SHP77 (cell line): ENCODE measurements at regions not wholly inside any gene's neighbourhood (a gene's known extent, or its start where the extent isn't known, plus 50 kb on each side); places are given as distances from the start of the nearest gene placed in this dataset.

Experiments
- DNase-seq, 2 experiments: peaks; one replicate each; lab custom pipeline; 2025; lab: John Stamatoyannopoulos, UW

DNA sequence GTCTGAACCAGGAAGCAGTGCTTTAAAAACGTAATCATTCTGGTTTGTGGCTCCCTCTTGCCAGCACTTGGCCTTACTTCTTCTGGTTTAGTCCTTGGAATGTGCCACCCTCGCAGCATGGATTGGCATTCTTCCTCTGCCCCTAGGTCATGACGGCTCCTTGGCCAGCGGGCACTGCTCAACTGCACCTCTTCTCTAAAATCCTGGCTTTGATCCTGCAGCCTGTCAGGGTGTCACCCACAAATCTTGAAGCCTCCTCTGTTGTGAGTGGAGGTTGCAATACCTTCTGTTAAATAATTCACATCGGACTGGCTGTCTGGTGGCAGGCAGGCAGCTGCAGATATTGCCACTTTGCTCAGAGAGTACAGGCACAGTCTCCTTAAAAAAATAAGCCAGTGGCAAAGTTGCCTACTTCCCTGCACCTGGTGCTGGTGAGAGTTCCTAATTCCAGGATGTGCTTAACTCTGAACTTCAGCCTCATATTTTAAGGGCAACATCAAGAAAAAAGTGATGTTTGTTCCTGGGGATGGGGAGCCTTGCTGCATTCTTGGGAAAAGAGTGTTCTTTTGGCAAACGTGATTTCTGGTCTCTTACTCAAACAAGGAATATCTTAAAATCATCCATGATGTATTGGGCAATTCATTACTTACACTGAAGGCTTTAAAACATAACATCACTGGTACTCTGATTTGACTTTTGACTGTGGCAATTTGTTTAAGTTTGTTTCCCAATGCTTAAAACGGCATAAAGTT is 179.8 kb downstream of the FOXA2 start:
- peak; percentile 33 to 56 for DNase-seq

DNA sequence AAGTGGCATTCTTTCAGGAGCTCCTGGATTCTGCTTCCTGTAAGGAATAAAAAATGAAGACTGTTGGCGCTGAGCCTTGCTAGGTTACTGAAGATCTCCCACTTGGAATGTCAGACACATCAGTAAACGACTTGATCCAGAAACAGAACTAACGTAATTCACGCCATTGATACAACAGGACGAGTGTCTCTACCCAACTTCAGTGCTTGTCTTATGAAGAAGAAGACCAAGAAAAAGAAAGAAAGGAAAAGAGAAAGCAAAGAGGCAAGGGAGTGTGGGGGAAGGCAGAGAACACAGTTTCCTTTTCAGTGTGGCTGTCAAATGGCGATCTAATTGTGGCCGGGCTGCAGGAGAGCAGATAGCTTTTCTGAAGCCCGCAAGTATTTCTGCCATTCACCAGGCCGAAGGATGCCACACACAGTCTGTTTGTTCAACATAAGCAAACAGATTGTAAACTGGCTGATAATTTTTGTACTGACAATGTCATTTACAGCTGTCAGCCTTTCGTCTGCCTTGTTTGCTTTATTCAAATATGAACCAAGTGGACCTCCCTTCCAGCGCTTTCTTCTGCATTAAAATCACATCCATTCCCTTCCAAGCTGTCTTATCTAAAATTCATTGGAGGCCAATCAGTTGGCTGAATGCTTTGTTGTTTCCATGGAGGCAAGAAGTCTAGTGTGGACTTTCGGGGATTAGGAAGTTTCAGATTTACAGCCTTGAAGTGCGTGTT is 180.6 kb downstream of the FOXA2 start:
- DNase-seq: peak; percentile 75 to 78

DNA sequence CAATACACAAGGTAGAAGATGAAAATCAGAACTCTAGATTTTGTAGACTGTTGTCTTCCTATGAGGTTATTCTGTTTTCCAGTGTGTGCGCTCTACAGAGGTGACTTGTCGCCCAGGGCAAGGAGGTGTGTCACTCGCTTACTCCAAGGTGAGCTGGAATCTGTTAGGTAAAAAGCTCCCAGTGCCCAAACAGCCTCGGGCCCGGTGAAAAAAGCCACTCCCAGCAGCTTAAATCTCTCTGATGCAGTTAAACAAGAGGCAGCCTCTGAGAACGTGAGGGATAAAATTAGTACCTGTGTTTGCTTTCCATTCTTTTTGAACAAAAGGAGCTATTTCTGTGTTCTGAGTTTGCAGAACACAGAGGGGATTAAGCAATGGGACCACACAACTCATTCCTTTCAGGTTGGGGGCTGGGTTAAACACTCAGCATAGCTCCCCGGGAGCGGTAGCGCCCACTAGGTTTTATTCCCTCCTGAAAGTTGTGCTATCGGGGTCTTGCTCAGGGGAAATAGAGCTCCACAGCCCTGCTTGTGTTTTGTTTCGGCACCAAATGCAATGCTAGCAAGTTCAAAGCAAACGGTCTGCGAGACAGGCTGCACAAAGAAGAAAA is 181.2 kb downstream of the FOXA2 start:
- DNase-seq: peak; percentile 53 to 79

GRCh38 chr20:22402550-22402949 is 181.8 kb downstream of the FOXA2 start:
- peak in 1 of 2 experiments; percentile 68 for DNase-seq

DNA sequence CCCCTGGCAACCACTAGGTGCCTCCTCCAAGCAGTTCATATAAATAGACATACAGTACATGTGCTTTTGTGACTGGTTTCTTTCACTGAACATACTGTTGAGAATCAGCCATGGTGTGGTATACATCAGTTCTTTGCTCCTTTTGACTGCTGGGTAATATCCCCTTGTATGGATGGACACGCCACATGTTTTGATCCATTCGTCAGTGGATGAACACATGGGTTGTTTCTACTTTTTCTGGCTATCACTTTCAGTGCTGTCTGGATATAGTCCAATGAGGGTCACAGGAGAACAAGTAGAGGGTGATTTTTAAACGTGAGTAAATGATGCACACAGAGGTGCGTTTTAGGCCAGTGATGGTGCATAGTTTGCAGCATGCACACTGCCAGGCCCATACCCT is 183.9 kb downstream of the FOXA2 start:
- DNase-seq: no peak

DNA sequence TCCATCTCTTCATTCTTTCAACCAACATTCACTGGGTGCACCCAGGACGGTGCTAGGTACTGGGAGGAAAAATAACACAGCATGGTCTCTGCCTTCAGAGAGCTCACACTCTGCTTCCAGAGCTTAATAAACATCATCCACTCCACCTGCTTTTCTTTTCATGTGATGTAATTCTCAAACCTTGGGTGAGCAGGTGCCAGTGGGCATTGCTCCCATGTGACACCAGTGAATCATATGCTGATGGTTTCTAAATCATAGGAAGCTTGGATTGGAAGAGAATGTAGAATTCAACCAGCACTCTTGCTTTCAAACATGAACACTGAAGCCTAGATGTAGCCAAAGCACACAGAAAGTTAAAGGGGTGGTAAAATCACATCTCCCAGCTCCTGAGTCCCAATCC is 189.8 kb downstream of the FOXA2 start:
- DNase-seq: peak; percentile 28 to 31

DNA sequence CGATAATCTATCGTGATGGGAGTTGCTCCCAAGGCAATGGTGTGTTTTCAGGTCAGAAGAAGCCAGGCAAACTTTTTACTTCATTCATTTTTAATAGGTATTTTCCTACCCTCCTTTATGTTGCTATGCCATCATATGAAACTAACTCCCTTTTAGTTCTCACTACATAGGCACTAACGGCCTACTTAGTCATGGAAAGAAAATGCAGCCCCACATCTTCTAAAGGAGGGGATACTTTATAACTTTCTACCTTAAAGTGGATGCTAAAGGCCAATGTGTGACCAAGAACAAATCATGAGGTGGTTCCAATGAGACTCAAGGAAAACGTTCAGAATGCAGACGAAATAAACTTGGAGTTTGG is 193.8 kb downstream of the FOXA2 start:
- no peak for DNase-seq

- DNase-seq: peak in 1 of 2 experiments; percentile 68
These were observed 194.4 kb downstream of the FOXA2 start for GRCh38 chr20:22389836-22390542.

DNA sequence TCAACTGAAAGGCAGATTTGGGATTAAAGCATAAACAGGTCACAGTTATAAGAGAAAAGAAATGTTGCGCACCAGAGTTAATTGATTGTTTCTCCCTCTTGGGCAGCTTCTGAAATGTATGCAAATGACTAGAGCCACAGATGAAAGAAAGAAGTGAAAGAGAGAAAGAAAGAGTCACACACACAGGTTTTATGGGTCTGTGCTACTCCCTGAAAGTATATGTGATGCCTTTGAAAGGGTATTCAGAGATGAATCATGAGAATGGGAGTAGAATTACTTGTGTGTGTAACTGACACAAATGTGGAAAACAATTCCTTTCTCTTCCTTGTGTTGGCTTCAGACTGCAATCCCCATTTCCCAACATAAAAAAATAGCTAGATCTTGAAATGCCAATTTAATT is 196.9 kb downstream of the FOXA2 start:
- DNase-seq: no peak

GRCh38 chr20:22386306-22386623 is 198.1 kb downstream of the FOXA2 start:
- no peak for DNase-seq

GRCh38 chr20:22385602-22386305 is 198.6 kb downstream of the FOXA2 start:
- peak; percentile 59 to 66 for DNase-seq

DNA sequence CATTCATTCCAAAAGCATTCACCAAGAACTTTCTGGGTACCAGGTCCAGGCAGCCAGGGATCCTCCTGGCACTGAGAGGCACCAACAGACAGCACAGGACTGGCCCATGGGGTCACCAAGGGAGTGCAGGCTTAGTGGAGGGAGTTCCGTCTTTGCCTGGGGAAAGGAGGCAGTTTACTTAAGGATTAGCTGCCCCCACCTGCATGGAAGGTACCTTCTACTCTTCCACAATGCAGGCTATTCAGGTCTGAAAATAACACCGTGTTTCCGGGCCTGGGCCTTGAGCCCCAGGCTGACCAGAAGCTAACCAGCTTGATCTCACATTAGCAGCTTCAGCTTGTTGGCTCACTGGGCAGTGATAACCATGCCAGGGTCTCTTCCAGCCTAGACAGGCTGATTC is 199.4 kb downstream of the FOXA2 start:
- DNase-seq: no peak

GRCh38 chr20:22383156-22383555 is 201.2 kb downstream of the FOXA2 start:
- no peak for DNase-seq

- DNase-seq: no peak
These were observed 201.6 kb downstream of the FOXA2 start for GRCh38 chr20:22382742-22383141.

DNA sequence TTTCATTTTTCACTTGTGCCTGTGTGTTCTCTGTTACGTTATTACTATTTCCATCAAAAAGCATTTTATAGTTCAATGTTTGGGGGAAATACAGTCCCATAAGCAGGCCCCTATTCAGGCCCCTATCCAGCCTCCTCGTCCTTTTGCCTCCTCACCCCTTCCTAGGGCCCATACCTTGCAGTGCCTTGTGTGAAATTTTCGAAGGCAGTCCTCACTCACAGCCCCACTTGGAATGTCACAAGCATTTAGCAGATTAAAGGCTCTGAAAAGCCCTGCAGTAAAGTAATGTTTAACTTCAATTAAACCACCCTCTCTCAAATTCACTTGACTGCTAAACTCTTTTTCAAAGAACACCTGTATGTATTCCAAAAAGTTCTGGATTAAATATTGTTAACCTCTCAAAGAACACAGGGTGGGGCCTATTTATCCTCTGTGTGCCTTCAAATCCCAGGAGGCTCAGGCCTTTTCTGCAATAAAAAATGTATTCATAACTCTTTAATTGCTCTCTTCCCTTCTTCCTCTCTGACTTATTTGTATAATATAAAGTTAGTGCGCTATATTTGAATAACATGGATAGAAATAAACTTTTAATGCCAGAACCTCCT is 202.5 kb downstream of the FOXA2 start:
- no peak for DNase-seq

DNA sequence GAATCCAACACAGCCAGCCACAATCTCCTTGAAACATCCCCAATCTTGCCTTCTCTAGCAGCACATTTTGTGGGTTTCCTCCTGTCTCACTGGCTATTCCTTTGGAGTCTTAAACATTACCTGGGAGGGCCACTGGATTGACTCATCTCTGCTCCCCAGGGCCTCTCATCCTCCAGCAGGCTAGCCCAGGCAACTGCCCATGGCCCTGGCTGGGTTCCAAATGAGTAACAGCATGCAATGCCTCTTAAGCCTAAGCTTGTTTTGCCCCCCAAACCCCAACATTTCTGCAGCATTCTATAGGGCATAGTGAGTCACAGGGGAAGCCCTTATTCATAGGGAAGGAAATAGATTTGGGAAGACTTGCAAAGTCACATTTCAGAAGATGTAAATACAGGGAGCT is 204.9 kb downstream of the FOXA2 start:
- DNase-seq: peak; percentile 23 to 68

- DNase-seq: peak; percentile 62 to 74
These were observed 209.4 kb downstream of the FOXA2 start for GRCh38 chr20:22374678-22375590.

DNA sequence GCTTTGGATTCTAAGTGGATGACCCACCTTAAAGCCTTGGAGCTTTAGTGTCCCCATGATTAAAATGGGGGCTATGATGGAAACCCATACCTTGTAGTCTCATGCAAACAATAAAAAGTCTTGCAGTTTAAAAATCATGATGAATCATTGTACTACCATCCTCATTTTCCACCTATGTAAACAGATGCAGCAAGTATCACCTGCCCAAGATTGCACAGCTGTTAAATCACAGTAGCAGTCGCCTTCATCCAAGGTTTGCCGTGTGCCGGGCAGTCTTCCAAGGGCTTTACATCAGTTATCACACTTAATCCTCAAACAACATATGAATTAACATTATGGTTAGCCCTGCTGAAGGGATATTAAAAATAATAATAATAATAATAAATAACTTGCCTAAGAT is 210.3 kb downstream of the FOXA2 start:
- DNase-seq: peak; percentile 89 to 92

DNA sequence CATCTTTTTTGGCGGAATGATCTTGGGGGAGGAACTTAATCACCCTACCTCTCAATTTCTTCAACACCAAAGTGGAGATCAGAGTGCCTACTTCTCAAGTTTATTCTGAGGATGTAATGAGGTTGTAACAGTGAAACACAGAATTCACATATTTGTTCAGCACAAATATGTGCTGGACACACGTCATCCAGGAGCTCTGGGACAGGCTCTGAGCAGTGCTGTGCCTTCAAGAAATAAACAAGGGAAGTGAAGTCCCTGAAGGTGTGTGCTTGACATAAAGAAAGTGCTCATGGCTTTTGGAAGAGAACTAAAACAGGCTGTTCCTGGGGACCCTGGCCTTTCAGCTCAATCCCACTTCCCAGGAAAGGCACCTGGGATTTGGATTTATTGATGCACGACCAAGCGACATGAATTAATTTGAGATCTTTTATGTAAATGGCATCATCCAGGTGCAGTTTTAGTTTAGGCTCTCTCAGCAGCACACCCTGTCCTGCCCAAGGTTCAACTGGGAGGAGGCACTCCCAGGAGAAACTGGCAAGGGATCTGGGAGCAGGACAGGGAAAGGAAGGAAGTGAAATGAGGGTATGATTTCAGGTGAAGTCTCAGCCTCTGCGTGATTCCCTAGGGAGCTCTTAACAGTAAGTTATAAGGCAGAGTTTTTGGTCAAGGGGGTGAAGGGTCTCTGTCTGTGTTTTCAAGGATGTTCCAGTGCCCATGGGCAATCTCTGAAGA is 211.0 kb downstream of the FOXA2 start:
- peak in 1 of 2 experiments; percentile 53 for DNase-seq

GRCh38 chr20:22371843-22372242 is 212.5 kb downstream of the FOXA2 start:
- no peak for DNase-seq
